Esophagus (tissue), 2 donors: ENCODE measurements at regions not wholly inside any gene's neighbourhood (a gene's known extent, or its start where the extent isn't known, plus 50 kb on each side); places are given as distances from the start of the nearest gene placed in this dataset.
"Not testable (repeated sequence)": the region's sequence is repeated elsewhere in the genome, so short reads cannot be mapped to it uniquely, and the experiment has no call there.

ENCODE experiments used
- H3K27ac ChIP-seq, 2 donors: one replicate each; pipeline ENCODE4 v1.5.1; 2013; ENCODE audit warnings: low read depth in 2 of 2, mild to moderate bottlenecking in 2 of 2, inconsistent platforms in 1 of 2, low read length in 1 of 2, moderate library complexity in 1 of 2
- H3K27me3 ChIP-seq, 2 donors: one replicate each; pipeline ENCODE4 v1.6.1; 2013; ENCODE audit warnings: low read length in 2 of 2, control low read depth in 1 of 2, mild to moderate bottlenecking in 1 of 2; ENCODE audit not compliant: insufficient read depth in 2 of 2, control insufficient read depth in 1 of 2
- H3K36me3 ChIP-seq, 2 donors: one replicate each; pipeline ENCODE4 v1.6.1; 2013; ENCODE audit warnings: low read length in 1 of 2; ENCODE audit not compliant: control insufficient read depth in 2 of 2, insufficient read depth in 2 of 2
- H3K4me1 ChIP-seq, 2 donors: one replicate each; pipeline ENCODE4 v1.6.1; 2013; ENCODE audit warnings: low read length in 1 of 2; ENCODE audit not compliant: control insufficient read depth in 2 of 2, insufficient read depth in 2 of 2
- H3K4me3 ChIP-seq, 2 donors: one replicate each; pipeline ENCODE4 v1.5.1; 2013; ENCODE audit warnings: low read length in 2 of 2, mild to moderate bottlenecking in 2 of 2, low read depth in 1 of 2, moderate library complexity in 1 of 2
- H3K9me3 ChIP-seq, 2 donors: one replicate each; pipeline ENCODE4 v1.6.1; 2013; ENCODE audit warnings: mild to moderate bottlenecking in 2 of 2, low read depth in 1 of 2, low read length in 1 of 2, moderate library complexity in 1 of 2; ENCODE audit not compliant: control insufficient read depth in 2 of 2, insufficient read depth in 1 of 2
- WGBS, 2 donors: extraction: QIAGEN DNeasy Blood & Tissue Kit; methylation state at CpG; one replicate each; pipeline ENCODE4 v1.1.7; 2013; 5-methylcytosine and 5-hydroxymethylcytosine counted together
- donor health status: healthy with polysubstance abuse.
- donor health status: Bipolar disorder and iron deficiency.

- no peak overlapping the region for H3K4me3 ChIP-seq
- 93 to 94% methylated on average over 3 of the region's 3 CpGs for WGBS, 2 donors
- no peaks in the 10 kb centered on the region for H3K4me1 ChIP-seq
- H3K9me3 ChIP-seq: no peaks in the 10 kb centered on the region
- no peak overlapping the region for H3K27ac ChIP-seq
- no peaks in the 10 kb centered on the region for H3K27me3 ChIP-seq
- no peaks in the 10 kb centered on the region for H3K36me3 ChIP-seq
Measured at GRCh38 chr14:37678916-37679315, 83.5 kb downstream of the TTC6 start.

GRCh38 chr14:37681486-37681885 is 86.1 kb downstream of the TTC6 start:
- no peaks in the 10 kb centered on the region for H3K4me1 ChIP-seq
- H3K4me3 ChIP-seq: no peak overlapping the region
- WGBS, 2 donors: 91 to 94% methylated on average over 3 of the region's 3 CpGs
- H3K27ac ChIP-seq: no peak overlapping the region
- no peaks in the 10 kb centered on the region for H3K9me3 ChIP-seq
- H3K27me3 ChIP-seq: no peaks in the 10 kb centered on the region
- no peaks in the 10 kb centered on the region for H3K36me3 ChIP-seq

GRCh38 chr14:37692680-37693079 is 97.3 kb downstream of the TTC6 start:
- not testable (repeated sequence) for H3K4me3 ChIP-seq, H3K36me3 ChIP-seq, H3K4me1 ChIP-seq, H3K27ac ChIP-seq, H3K9me3 ChIP-seq, H3K27me3 ChIP-seq

- H3K4me1 ChIP-seq, H3K36me3 ChIP-seq, H3K27me3 ChIP-seq, H3K9me3 ChIP-seq, H3K4me3 ChIP-seq, H3K27ac ChIP-seq: not testable (repeated sequence)
- WGBS, 2 donors: 73 to 85% methylated on average over 1 of the region's 1 CpG
Measured at GRCh38 chr14:37693420-37693819, 98.0 kb downstream of the TTC6 start.

DNA sequence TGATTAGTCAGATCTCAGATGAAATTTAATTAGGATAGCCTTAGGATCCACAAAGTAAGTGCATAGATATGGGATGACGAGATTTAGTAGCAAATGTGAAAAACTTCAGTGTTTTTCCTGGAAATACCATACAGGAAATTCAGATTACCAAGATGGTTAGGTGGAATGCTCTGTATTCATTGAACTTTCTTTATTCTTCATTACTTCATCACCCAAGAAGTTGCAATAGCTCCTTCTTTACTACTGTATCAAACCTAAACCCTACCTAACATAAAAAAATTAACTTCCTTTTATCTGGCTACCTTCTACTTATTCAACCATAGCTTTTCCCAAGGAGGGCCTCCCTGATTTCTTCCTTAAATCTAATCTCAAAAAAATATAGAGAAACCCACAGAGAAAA is 100.4 kb downstream of the TTC6 start:
- Histone ChIP-seq H3K36me3 (no peaks in the 10 kb centered on the region), H3K4me3 (no peak overlapping the region), H3K9me3 (no peaks in the 10 kb centered on the region), H3K4me1 (no peaks in the 10 kb centered on the region), H3K27me3 (no peaks in the 10 kb centered on the region), H3K27ac (no peak overlapping the region)
- WGBS, 2 donors: 86 to 90% methylated on average over 1 of the region's 1 CpG

GRCh38 chr14:37697489-37698121 is 102.2 kb downstream of the TTC6 start:
- H3K4me1 ChIP-seq: no peaks in the 10 kb centered on the region
- H3K36me3 ChIP-seq: no peaks in the 10 kb centered on the region

DNA sequence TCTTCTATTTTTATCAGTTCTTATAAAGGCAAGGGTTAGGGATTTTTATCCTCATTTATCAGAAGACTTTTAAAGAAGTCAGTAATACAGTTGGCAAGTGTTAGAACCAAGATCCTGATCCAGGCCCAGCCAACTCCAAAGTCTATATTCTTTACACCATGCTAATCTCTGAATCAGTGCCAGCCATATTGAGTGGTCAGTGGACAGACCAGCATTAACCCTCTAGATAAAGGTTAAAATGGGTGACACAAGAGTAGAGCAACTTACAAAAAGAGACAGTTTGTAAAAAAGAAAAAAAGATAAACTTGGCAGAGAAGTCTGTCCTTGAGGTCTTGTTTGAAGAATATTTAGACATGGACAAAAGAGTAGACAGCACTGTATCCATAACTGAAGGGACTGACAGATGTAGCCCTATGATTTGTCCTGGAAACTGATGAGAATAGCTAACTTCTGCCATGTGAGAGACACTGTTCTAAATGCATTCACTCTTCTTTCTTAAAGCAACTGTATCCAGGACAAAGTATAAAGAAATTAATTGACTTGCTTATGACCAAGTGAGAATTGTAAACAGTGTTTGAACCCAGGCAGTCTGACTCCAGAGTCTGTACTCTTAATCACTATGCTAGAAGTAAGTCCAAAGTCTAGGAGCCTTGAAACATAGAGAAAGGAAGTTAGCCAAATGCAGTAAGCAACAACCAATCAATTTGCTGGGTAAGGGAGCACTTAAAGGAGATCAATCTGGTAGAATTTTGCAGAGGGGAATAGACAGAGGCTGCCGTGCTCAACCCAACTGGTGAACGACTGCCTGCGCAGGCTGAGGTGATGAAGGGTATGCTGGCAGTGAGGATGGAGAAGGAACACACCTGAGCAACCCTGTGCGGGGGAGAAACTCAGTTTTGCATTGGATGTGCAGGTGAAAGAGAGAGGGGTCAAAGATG is 103.7 kb downstream of the TTC6 start:
- no peaks in the 10 kb centered on the region for H3K9me3 ChIP-seq
- H3K4me3 ChIP-seq: no peak overlapping the region
- no peaks in the 10 kb centered on the region for H3K27me3 ChIP-seq
- H3K27ac ChIP-seq: no peak overlapping the region
- H3K4me1 ChIP-seq: no peaks in the 10 kb centered on the region
- no peaks in the 10 kb centered on the region for H3K36me3 ChIP-seq
- 84 to 90% methylated on average over 4 of the region's 4 CpGs for WGBS, 2 donors

More at GRCh38 chr14:37697489-37698121, 102.2 kb downstream of the TTC6 start:
- Histone ChIP-seq H3K9me3 (no peaks in the 10 kb centered on the region), H3K27ac (no peak overlapping the region), H3K27me3 (no peaks in the 10 kb centered on the region), H3K4me3 (no peak overlapping the region)

GRCh38 chr14:37707716-37708115 is 112.3 kb downstream of the TTC6 start:
- Histone ChIP-seq H3K27ac (no peak overlapping the region), H3K27me3 (no peaks in the 10 kb centered on the region), H3K9me3 (no peaks in the 10 kb centered on the region), H3K36me3 (no peaks in the 10 kb centered on the region), H3K4me1 (no peaks in the 10 kb centered on the region), H3K4me3 (no peak overlapping the region)
- 47 to 61% methylated on average over 2 of the region's 2 CpGs for WGBS, 2 donors

DNA sequence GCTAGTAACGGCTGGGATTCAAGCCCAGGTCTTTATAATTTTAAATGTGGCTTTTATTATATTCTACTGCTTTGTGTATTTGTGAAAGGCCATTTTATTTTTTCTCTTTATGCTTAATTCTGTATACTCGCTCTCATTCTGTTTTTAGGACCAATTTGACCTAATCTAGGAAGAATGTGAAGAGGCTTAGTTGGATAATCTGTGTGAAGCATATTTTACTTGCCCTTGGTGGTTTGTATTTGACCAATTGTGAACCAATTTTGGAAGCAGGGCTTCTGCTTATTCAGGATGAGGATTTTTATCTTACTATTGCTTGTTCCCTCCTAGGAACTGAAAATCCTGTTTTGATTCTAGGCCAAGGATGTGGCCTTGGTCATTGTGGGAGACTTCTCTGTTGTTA is 113.1 kb downstream of the TTC6 start:
- Histone ChIP-seq H3K9me3 (no peaks in the 10 kb centered on the region), H3K36me3 (no peaks in the 10 kb centered on the region)
- 56 to 67% methylated on average over 2 of the region's 2 CpGs for WGBS, 2 donors

More for the DNA sequence above, 113.1 kb downstream of the TTC6 start:
- Histone ChIP-seq H3K27ac (no peak overlapping the region), H3K4me1 (no peaks in the 10 kb centered on the region), H3K4me3 (no peak overlapping the region), H3K27me3 (no peaks in the 10 kb centered on the region)
